ENCODE measurements at regions not wholly inside any gene's neighbourhood (a gene's known extent, or its start where the extent isn't known, plus 50 kb on each side); places are given as distances from the start of the nearest gene placed in this dataset.

GRCh38 chr1:189301235-189301634, 1176.4 kb downstream of the BRINP3 start:
- H3K27ac ChIP-seq: no peak overlapping the region
- no peaks in the 10 kb centered on the region for H3K36me3 ChIP-seq
- H3K27me3 ChIP-seq: no peaks in the 10 kb centered on the region
- H3K9me3 ChIP-seq: no peaks in the 10 kb centered on the region
- no peak for TF ChIP-seq CTCF (IDR thresholded peaks at IDR 0.05)
- no peaks in the 10 kb centered on the region for H3K4me1 ChIP-seq (ENCODE audit: control insufficient read depth in 1 of 2, insufficient read depth in 1 of 2, low read depth in 1 of 2, low read length in 1 of 2)
- H3K4me3 ChIP-seq (ENCODE audit: low read depth in 1 of 2, low read length in 1 of 2): no peak overlapping the region

- TF ChIP-seq CTCF (IDR thresholded peaks at IDR 0.05): no peak
- Histone ChIP-seq H3K9me3 (no peaks in the 10 kb centered on the region), H3K27me3 (no peaks in the 10 kb centered on the region), H3K4me3 (ENCODE audit: low read depth in 1 of 2, low read length in 1 of 2) (no peak overlapping the region), H3K27ac (no peak overlapping the region), H3K4me1 (ENCODE audit: control insufficient read depth in 1 of 2, insufficient read depth in 1 of 2, low read depth in 1 of 2, low read length in 1 of 2) (no peaks in the 10 kb centered on the region), H3K36me3 (no peaks in the 10 kb centered on the region)
Observed at GRCh38 chr1:189305279-189305678, 1172.4 kb downstream of the BRINP3 start.

GRCh38 chr1:189311915-189312314, 1165.7 kb downstream of the BRINP3 start:
- no peak for TF ChIP-seq CTCF (IDR thresholded peaks at IDR 0.05)
- Histone ChIP-seq H3K27me3 (no peaks in the 10 kb centered on the region), H3K27ac (no peak overlapping the region), H3K36me3 (no peaks in the 10 kb centered on the region), H3K9me3 (no peaks in the 10 kb centered on the region), H3K4me3 (ENCODE audit: low read depth in 1 of 2, low read length in 1 of 2) (no peak overlapping the region), H3K4me1 (ENCODE audit: control insufficient read depth in 1 of 2, insufficient read depth in 1 of 2, low read depth in 1 of 2, low read length in 1 of 2) (no peaks in the 10 kb centered on the region)

GRCh38 chr1:189312499-189312898, 1165.2 kb downstream of the BRINP3 start:
- Histone ChIP-seq H3K4me1 (ENCODE audit: control insufficient read depth in 1 of 2, insufficient read depth in 1 of 2, low read depth in 1 of 2, low read length in 1 of 2) (no peaks in the 10 kb centered on the region), H3K27ac (no peak overlapping the region), H3K27me3 (no peaks in the 10 kb centered on the region), H3K36me3 (no peaks in the 10 kb centered on the region), H3K9me3 (no peaks in the 10 kb centered on the region), H3K4me3 (ENCODE audit: low read depth in 1 of 2, low read length in 1 of 2) (no peak overlapping the region)
- TF ChIP-seq CTCF (IDR thresholded peaks at IDR 0.05): no peak

GRCh38 chr1:189313488-189313887, 1164.2 kb downstream of the BRINP3 start:
- Histone ChIP-seq H3K4me3 (ENCODE audit: low read depth in 1 of 2, low read length in 1 of 2) (no peak overlapping the region), H3K27me3 (no peaks in the 10 kb centered on the region), H3K27ac (no peak overlapping the region), H3K9me3 (no peaks in the 10 kb centered on the region), H3K36me3 (no peaks in the 10 kb centered on the region), H3K4me1 (ENCODE audit: control insufficient read depth in 1 of 2, insufficient read depth in 1 of 2, low read depth in 1 of 2, low read length in 1 of 2) (no peaks in the 10 kb centered on the region)
- TF ChIP-seq CTCF (IDR thresholded peaks at IDR 0.05): no peak

Measured in neutrophil (primary cell).